ENCODE measurements at regions not wholly inside any gene's neighbourhood (a gene's known extent, or its start where the extent isn't known, plus 50 kb on each side); places are given as distances from the start of the nearest gene placed in this dataset.

DNA sequence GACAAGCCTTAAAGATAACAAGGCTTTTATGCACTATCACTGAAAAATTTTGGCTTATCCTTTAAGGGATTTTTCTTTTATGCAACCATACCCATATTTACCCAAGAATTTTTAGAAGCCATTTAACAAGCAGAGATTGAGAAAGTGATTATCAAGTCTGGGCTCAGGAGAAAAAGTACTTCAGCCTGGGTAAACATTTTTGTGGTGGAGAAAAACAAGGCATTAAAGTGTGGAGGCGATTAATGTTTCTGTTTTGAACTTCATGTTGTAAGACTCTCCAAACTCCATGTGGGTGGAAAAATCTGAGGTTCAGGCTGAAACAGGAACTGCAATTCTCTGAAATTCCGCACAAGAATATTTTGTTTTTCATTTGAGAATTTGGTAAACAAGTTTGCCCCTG lies 260.4 kb upstream of the KCNMB2 start:
- no peaks in the 10 kb centered on the region for H3K27me3 ChIP-seq (ENCODE audit: low read length)
- no peak overlapping the region for H3K4me3 ChIP-seq (ENCODE audit: low read length)
- H3K9me3 ChIP-seq (ENCODE audit: low read length), result peaks cover 6% of the 10 kb centered on the region
- ChIA-PET POLR2A (ENCODE audit: unreplicated experiment) (no interaction called here), CTCF (no interaction called here)
- peak; percentile 7 for DNase-seq
- no peaks in the 10 kb centered on the region for H3F3A ChIP-seq (ENCODE audit: low read length, unreplicated experiment)
- H3K9ac ChIP-seq (ENCODE audit: low read length), result no peak overlapping the region
- H3K36me3 ChIP-seq (ENCODE audit: low read depth, low read length), result no peaks in the 10 kb centered on the region
- H3K9me2 ChIP-seq (replicated peaks; ENCODE audit: low read length), result no peaks in the 10 kb centered on the region
- intact Hi-C loops (cut with micrococcal nuclease), result no loop called here
- H2AFZ ChIP-seq (ENCODE audit: low read length), result no peak overlapping the region
- peak overlapping the region; percentile 2 for H3K27ac ChIP-seq (ENCODE audit: low read length)
- ATAC-seq, result no peak
- H4K20me1 ChIP-seq (ENCODE audit: low read length), result no peaks in the 10 kb centered on the region
- BruUV-seq (replicated peaks), result no TSS peak
- H3K79me2 ChIP-seq (ENCODE audit: low read length), result no peaks in the 10 kb centered on the region
- TF ChIP-seq, protein P1, sequence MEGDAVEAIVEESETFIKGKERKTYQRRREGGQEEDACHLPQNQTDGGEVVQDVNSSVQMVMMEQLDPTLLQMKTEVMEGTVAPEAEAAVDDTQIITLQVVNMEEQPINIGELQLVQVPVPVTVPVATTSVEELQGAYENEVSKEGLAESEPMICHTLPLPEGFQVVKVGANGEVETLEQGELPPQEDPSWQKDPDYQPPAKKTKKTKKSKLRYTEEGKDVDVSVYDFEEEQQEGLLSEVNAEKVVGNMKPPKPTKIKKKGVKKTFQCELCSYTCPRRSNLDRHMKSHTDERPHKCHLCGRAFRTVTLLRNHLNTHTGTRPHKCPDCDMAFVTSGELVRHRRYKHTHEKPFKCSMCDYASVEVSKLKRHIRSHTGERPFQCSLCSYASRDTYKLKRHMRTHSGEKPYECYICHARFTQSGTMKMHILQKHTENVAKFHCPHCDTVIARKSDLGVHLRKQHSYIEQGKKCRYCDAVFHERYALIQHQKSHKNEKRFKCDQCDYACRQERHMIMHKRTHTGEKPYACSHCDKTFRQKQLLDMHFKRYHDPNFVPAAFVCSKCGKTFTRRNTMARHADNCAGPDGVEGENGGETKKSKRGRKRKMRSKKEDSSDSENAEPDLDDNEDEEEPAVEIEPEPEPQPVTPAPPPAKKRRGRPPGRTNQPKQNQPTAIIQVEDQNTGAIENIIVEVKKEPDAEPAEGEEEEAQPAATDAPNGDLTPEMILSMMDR (conservative IDR thresholded peaks at IDR 0.05; ENCODE audit: low read depth, low read length), result no peak
- TF ChIP-seq EZH2 (IDR thresholded peaks at IDR 0.05; ENCODE audit: low read length, unreplicated experiment) (no peak), EZH2phosphoT487 (IDR thresholded peaks at IDR 0.05; ENCODE audit: borderline replicate concordance, low read length) (no peak)
- no peak overlapping the region for H3K4me2 ChIP-seq (ENCODE audit: low read length)
- H3K4me1 ChIP-seq (ENCODE audit: insufficient read depth, low read length), result peaks cover 24% of the 10 kb centered on the region

DNA sequence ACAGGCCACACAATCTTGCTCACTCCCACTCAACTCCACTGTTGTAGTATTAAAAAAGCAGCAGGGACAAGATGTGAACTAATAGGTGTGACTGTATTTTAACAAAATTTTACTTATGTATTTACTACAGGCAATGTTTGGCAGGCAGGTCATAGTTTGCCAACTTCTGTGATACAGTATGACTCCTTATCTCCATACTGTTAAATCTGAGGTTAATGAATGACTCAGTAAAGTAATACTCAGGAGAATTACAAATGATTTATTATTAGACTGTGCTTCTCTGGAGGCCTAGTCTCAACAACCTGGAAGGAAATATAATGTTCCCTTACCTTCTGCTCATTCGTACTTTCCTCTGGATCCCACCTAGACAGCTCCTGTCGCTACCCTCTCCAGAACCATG lies 258.6 kb upstream of the KCNMB2 start:
- POLR2A ChIA-PET (ENCODE audit: unreplicated experiment), result no interaction called here
- ATAC-seq, result peak; percentile 76
- no peaks in the 10 kb centered on the region for H3F3A ChIP-seq (ENCODE audit: low read length, unreplicated experiment)

DNA sequence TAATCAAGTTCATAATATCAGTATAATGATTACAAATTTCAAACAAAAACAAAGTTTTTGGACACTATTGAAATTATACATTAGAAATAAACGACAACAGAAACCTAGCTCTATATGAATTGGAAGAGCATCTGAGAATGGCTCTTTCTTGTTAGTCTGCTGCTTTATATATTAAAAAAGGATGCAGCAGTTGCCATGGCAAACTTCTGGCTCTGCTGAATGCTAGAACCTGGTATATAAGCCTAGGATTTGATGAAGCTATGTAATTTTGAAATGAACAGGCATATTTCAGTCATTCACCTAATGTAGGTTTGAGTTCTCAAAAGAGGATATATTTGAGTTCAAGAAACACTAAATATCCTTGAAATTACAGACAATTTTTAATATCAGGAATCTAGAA lies 252.7 kb upstream of the KCNMB2 start:
- CTCF ChIA-PET, result interaction anchor here (0.6 kb wide), 1 partner anchor 38 kb away, joined by 3 read pairs; no protein-coding TSS in a partner anchor
- TF ChIP-seq EZH2phosphoT487 (IDR thresholded peaks at IDR 0.05; ENCODE audit: borderline replicate concordance, low read length) (no peak), EZH2 (IDR thresholded peaks at IDR 0.05; ENCODE audit: low read length, unreplicated experiment) (no peak)
- TF ChIP-seq, protein P1 (conservative IDR thresholded peaks at IDR 0.05; ENCODE audit: low read depth, low read length), result no peak

More for the DNA sequence above, 258.6 kb upstream of the KCNMB2 start:
- TF ChIP-seq, protein P1 (conservative IDR thresholded peaks at IDR 0.05; ENCODE audit: low read depth, low read length), result no peak
- TF ChIP-seq EZH2 (IDR thresholded peaks at IDR 0.05; ENCODE audit: low read length, unreplicated experiment) (no peak), EZH2phosphoT487 (IDR thresholded peaks at IDR 0.05; ENCODE audit: borderline replicate concordance, low read length) (no peak)
- no peak overlapping the region for H3K27ac ChIP-seq (ENCODE audit: low read length)
- CTCF ChIA-PET, result no interaction called here
- no peaks in the 10 kb centered on the region for H3K27me3 ChIP-seq (ENCODE audit: low read length)
- no peak overlapping the region for H2AFZ ChIP-seq (ENCODE audit: low read length)
- intact Hi-C loops (cut with micrococcal nuclease), result no loop called here
- H4K20me1 ChIP-seq (ENCODE audit: low read length), result no peaks in the 10 kb centered on the region
- H3K4me2 ChIP-seq (ENCODE audit: low read length), result no peak overlapping the region
- H3K4me3 ChIP-seq (ENCODE audit: low read length), result no peak overlapping the region
- peaks cover 6% of the 10 kb centered on the region for H3K9me3 ChIP-seq (ENCODE audit: low read length)
- no peaks in the 10 kb centered on the region for H3K9me2 ChIP-seq (replicated peaks; ENCODE audit: low read length)
- H3K4me1 ChIP-seq (ENCODE audit: insufficient read depth, low read length), result peaks cover 14% of the 10 kb centered on the region
- no TSS peak for BruUV-seq (replicated peaks)
- no peaks in the 10 kb centered on the region for H3K36me3 ChIP-seq (ENCODE audit: low read depth, low read length)
- no peak overlapping the region for H3K9ac ChIP-seq (ENCODE audit: low read length)
- peak; percentile 48 for DNase-seq
- no peaks in the 10 kb centered on the region for H3K79me2 ChIP-seq (ENCODE audit: low read length)

More for the DNA sequence above, 252.7 kb upstream of the KCNMB2 start:
- H3K9me2 ChIP-seq (replicated peaks; ENCODE audit: low read length), result no peaks in the 10 kb centered on the region
- no peak overlapping the region for H3K9ac ChIP-seq (ENCODE audit: low read length)
- H3K4me1 ChIP-seq (ENCODE audit: insufficient read depth, low read length), result no peaks in the 10 kb centered on the region
- peaks cover 6% of the 10 kb centered on the region for H3K9me3 ChIP-seq (ENCODE audit: low read length)
- POLR2A ChIA-PET (ENCODE audit: unreplicated experiment), result no interaction called here
- no peaks in the 10 kb centered on the region for H3F3A ChIP-seq (ENCODE audit: low read length, unreplicated experiment)
- no peaks in the 10 kb centered on the region for H4K20me1 ChIP-seq (ENCODE audit: low read length)
- BruUV-seq (replicated peaks), result no TSS peak
- no peaks in the 10 kb centered on the region for H3K36me3 ChIP-seq (ENCODE audit: low read depth, low read length)
- H3K4me2 ChIP-seq (ENCODE audit: low read length), result no peak overlapping the region
- no peak overlapping the region for H2AFZ ChIP-seq (ENCODE audit: low read length)
- no peaks in the 10 kb centered on the region for H3K79me2 ChIP-seq (ENCODE audit: low read length)
- H3K27me3 ChIP-seq (ENCODE audit: low read length), result no peaks in the 10 kb centered on the region
- H3K4me3 ChIP-seq (ENCODE audit: low read length), result no peak overlapping the region
- DNase-seq (no peak), ATAC-seq (no peak)
- intact Hi-C loops (cut with micrococcal nuclease), result no loop called here
- H3K27ac ChIP-seq (ENCODE audit: low read length), result no peak overlapping the region

Measured in PC-3 (cell line).